HG03575 (cell line): ENCODE measurements at regions not wholly inside any gene's neighbourhood (a gene's known extent, or its start where the extent isn't known, plus 50 kb on each side); places are given as distances from the start of the nearest gene placed in this dataset.

Experiments
- ATAC-seq: cut with Tn5 transposase; IDR thresholded peaks from one replicate; pipeline ENCODE4 v1.9.1; 2021; ENCODE audit not compliant: unreplicated experiment, insufficient number of reproducible peaks, low FRiP score; ENCODE audit errors: extremely low read depth

- ATAC-seq = no peak
Observed at GRCh38 chr9:107387409-107387808, 102.2 kb downstream of the KLF4 start.

- no peak for ATAC-seq
Observed at GRCh38 chr9:107386396-107386795, 103.2 kb downstream of the KLF4 start.
